ENCODE measurements at regions not wholly inside any gene's neighbourhood (a gene's known extent, or its start where the extent isn't known, plus 50 kb on each side); places are given as distances from the start of the nearest gene placed in this dataset.

GRCh38 chr18:60555625-60556024 is 183.1 kb upstream of the MC4R start:
- no peak for DNase-seq (ENCODE audit: low read depth)

- DNase-seq (ENCODE audit: low read depth) = no peak
Measured at GRCh38 chr18:60556326-60556725, 183.8 kb upstream of the MC4R start.

GRCh38 chr18:60560071-60560470 is 187.5 kb upstream of the MC4R start:
- DNase-seq (ENCODE audit: low read depth) = no peak

- no peak for DNase-seq (ENCODE audit: low read depth)
Measured at GRCh38 chr18:60563082-60563481, 190.5 kb upstream of the MC4R start.

- no peak for DNase-seq (ENCODE audit: low read depth)
Measured at GRCh38 chr18:60568220-60568619, 195.6 kb upstream of the MC4R start.

GRCh38 chr18:60570172-60570571 is 197.6 kb upstream of the MC4R start:
- no peak for DNase-seq (ENCODE audit: low read depth)

- DNase-seq (ENCODE audit: low read depth) = no peak
Measured at GRCh38 chr18:60577457-60577856, 204.9 kb upstream of the MC4R start.

- no peak for DNase-seq (ENCODE audit: low read depth)
Measured at GRCh38 chr18:60585670-60586069, 213.1 kb upstream of the MC4R start.

- no peak for DNase-seq (ENCODE audit: low read depth)
Measured at GRCh38 chr18:60593249-60593648, 220.7 kb upstream of the MC4R start.

- DNase-seq (ENCODE audit: low read depth) = no peak
Measured at GRCh38 chr18:60596928-60597327, 224.4 kb upstream of the MC4R start.

GRCh38 chr18:60599267-60599666 is 226.7 kb upstream of the MC4R start:
- no peak for DNase-seq (ENCODE audit: low read depth)

GRCh38 chr18:60599995-60600394 is 227.4 kb upstream of the MC4R start:
- no peak for DNase-seq (ENCODE audit: low read depth)

GRCh38 chr18:60601249-60601648 is 228.7 kb upstream of the MC4R start:
- no peak for DNase-seq (ENCODE audit: low read depth)

GRCh38 chr18:60623331-60623730 is 250.8 kb upstream of the MC4R start:
- DNase-seq (ENCODE audit: low read depth) = no peak

- DNase-seq (ENCODE audit: low read depth) = no peak
Measured at GRCh38 chr18:60624207-60624606, 251.6 kb upstream of the MC4R start.

GRCh38 chr18:60639836-60640235 is 267.3 kb upstream of the MC4R start:
- no peak for DNase-seq (ENCODE audit: low read depth)

- DNase-seq (ENCODE audit: low read depth) = no peak
Measured at GRCh38 chr18:60643009-60643408, 270.4 kb upstream of the MC4R start.

- no peak for DNase-seq (ENCODE audit: low read depth)
Measured at GRCh38 chr18:60646725-60647124, 274.1 kb upstream of the MC4R start.

GRCh38 chr18:60649107-60649506 is 276.5 kb upstream of the MC4R start:
- no peak for DNase-seq (ENCODE audit: low read depth)

- no peak for DNase-seq (ENCODE audit: low read depth)
Measured at GRCh38 chr18:60649842-60650536, 277.4 kb upstream of the MC4R start.

- DNase-seq (ENCODE audit: low read depth) = no peak
Measured at GRCh38 chr18:60654298-60654697, 281.7 kb upstream of the MC4R start.

- no peak for DNase-seq (ENCODE audit: low read depth)
Measured at GRCh38 chr18:60656553-60656952, 284.0 kb upstream of the MC4R start.

- DNase-seq (ENCODE audit: low read depth) = no peak
Measured at GRCh38 chr18:60662491-60662890, 289.9 kb upstream of the MC4R start.

Measured in amniotic epithelial cell (primary cell).